ENCODE measurements at regions not wholly inside any gene's neighbourhood (a gene's known extent, or its start where the extent isn't known, plus 50 kb on each side); places are given as distances from the start of the nearest gene placed in this dataset.

DNA sequence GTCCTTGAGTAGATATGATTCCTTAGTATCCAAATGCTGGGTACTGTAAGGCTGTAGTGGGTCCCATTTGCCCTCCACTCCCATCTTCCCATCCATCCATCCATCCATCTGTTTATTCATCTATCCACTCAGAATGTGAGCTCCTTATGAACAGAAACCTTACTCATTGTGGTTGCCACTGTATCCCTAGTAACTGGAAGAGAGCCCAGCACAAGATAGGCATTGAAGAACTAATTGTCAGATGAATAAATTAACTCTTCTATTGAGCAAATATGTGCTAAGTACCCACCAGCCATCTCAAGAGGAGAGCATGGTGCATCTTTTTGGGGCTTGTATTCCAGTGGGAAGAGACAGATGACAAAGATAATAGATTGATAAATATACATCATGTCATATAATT is 86.4 kb upstream of the SEZ6L start:
- peaks cover 0 to 3% (median 0%) of the 10 kb centered on the region in 4 experiments for H3K27me3 ChIP-seq (replicated peaks in 1 of 4; ENCODE audit: control extremely low read depth in 1 of 4, control insufficient read depth in 3 of 4, insufficient read depth in 4 of 4, low read length in 3 of 4)
- ChIA-PET POLR2A (no interaction called here), CTCF (no interaction called here)
- no peak overlapping the region for H3K9ac ChIP-seq (ENCODE audit: low read length)
- Mint-ChIP-seq H3K9me3 (ENCODE audit: insufficient read depth) (peaks cover 3% of the 10 kb centered on the region), H3K27me3 (peaks cover 11% of the 10 kb centered on the region), H3K4me3 (no peak overlapping the region), H3K27ac (no peak overlapping the region), H3K4me1 (no peaks in the 10 kb centered on the region)
- H4K20me1 ChIP-seq (ENCODE audit: control insufficient read depth, insufficient read depth, low read length, poor library complexity, severe bottlenecking): no peaks in the 10 kb centered on the region
- no peaks in the 10 kb centered on the region for H3K4me1 ChIP-seq (ENCODE audit: control insufficient read depth in 2 of 2, insufficient read depth in 2 of 2, low read length in 2 of 2)
- no peaks in the 10 kb centered on the region for H3K79me2 ChIP-seq (ENCODE audit: control insufficient read depth, insufficient read depth, low read length)
- ATAC-seq (ENCODE audit: low read depth) (no peak), DNase-seq (no peak)
- H3K36me3 ChIP-seq (replicated peaks in 1 of 2; ENCODE audit: control extremely low read depth in 1 of 2, control insufficient read depth in 1 of 2, extremely low read depth in 1 of 2, insufficient read depth in 2 of 2, low read length in 1 of 2): no peaks in the 10 kb centered on the region
- TF ChIP-seq, protein P1, sequence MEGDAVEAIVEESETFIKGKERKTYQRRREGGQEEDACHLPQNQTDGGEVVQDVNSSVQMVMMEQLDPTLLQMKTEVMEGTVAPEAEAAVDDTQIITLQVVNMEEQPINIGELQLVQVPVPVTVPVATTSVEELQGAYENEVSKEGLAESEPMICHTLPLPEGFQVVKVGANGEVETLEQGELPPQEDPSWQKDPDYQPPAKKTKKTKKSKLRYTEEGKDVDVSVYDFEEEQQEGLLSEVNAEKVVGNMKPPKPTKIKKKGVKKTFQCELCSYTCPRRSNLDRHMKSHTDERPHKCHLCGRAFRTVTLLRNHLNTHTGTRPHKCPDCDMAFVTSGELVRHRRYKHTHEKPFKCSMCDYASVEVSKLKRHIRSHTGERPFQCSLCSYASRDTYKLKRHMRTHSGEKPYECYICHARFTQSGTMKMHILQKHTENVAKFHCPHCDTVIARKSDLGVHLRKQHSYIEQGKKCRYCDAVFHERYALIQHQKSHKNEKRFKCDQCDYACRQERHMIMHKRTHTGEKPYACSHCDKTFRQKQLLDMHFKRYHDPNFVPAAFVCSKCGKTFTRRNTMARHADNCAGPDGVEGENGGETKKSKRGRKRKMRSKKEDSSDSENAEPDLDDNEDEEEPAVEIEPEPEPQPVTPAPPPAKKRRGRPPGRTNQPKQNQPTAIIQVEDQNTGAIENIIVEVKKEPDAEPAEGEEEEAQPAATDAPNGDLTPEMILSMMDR (IDR thresholded peaks at IDR 0.05): no peak
- no peak for TF ChIP-seq EZH2 (IDR thresholded peaks at IDR 0.05; ENCODE audit: borderline replicate concordance, insufficient read depth, low read depth, low read length, poor library complexity, severe bottlenecking)
- H3K4me2 ChIP-seq (replicated peaks; ENCODE audit: low read depth, low read length, poor library complexity, severe bottlenecking): no peak overlapping the region
- intact Hi-C loops (cut with micrococcal nuclease): no loop called here
- H3K9me3 ChIP-seq (ENCODE audit: control extremely low read depth in 1 of 3, control insufficient read depth in 2 of 3, insufficient read depth in 1 of 3, low read length in 2 of 3): peaks cover 0 to 4% (median 0%) of the 10 kb centered on the region in 3 donors
- no peak overlapping the region for H3K27ac ChIP-seq (ENCODE audit: low read length in 2 of 2)
- H3K4me3 ChIP-seq (ENCODE audit: control extremely low read depth in 1 of 5, extremely low read depth in 1 of 5, insufficient read depth in 1 of 5, low read depth in 2 of 5, low read length in 4 of 5): no peak overlapping the region
- H2AFZ ChIP-seq (ENCODE audit: insufficient read depth, low read depth, low read length, poor library complexity, severe bottlenecking): no peak overlapping the region

DNA sequence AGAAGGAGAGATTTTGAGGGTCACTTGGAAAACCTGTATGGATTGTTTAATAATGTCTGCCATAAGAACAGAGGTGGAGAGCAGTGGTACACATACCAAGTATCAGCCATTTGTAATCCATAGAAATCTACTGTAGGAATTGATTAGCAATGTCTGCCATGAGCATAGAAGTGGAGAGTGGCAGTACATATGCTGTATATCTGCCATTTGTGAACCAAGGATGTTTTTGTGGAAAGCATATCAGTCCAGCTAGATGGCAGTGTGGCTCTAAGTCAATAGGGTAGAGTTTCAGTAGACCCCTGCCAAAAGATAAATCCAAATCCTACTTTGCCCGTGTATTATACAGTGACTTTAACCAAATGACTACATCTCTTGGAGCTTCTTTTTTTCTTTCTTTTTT is 82.9 kb upstream of the SEZ6L start:
- intact Hi-C loops (cut with micrococcal nuclease): no loop called here
- ChIA-PET POLR2A (no interaction called here), CTCF (no interaction called here)
- Mint-ChIP-seq H3K4me1 (no peaks in the 10 kb centered on the region), H3K9me3 (ENCODE audit: insufficient read depth) (no peaks in the 10 kb centered on the region), H3K4me3 (no peak overlapping the region), H3K27me3 (peaks cover 15% of the 10 kb centered on the region), H3K27ac (no peak overlapping the region)
- no peak for TF ChIP-seq EZH2 (IDR thresholded peaks at IDR 0.05; ENCODE audit: borderline replicate concordance, insufficient read depth, low read depth, low read length, poor library complexity, severe bottlenecking)
- TF ChIP-seq, protein P1 (IDR thresholded peaks at IDR 0.05): no peak
- H3K79me2 ChIP-seq (ENCODE audit: control insufficient read depth, insufficient read depth, low read length): no peaks in the 10 kb centered on the region
- no peaks in the 10 kb centered on the region for H3K9me3 ChIP-seq (ENCODE audit: control extremely low read depth in 1 of 3, control insufficient read depth in 2 of 3, insufficient read depth in 1 of 3, low read length in 2 of 3)
- H3K9ac ChIP-seq (ENCODE audit: low read length): no peak overlapping the region
- no peaks in the 10 kb centered on the region for H3K4me1 ChIP-seq (ENCODE audit: control insufficient read depth in 2 of 2, insufficient read depth in 2 of 2, low read length in 2 of 2)
- H3K4me3 ChIP-seq (ENCODE audit: control extremely low read depth in 1 of 5, extremely low read depth in 1 of 5, insufficient read depth in 1 of 5, low read depth in 2 of 5, low read length in 4 of 5): no peak overlapping the region
- no peak for DNase-seq
- no peaks in the 10 kb centered on the region for H3K36me3 ChIP-seq (replicated peaks in 1 of 2; ENCODE audit: control extremely low read depth in 1 of 2, control insufficient read depth in 1 of 2, extremely low read depth in 1 of 2, insufficient read depth in 2 of 2, low read length in 1 of 2)
- no peak overlapping the region for H3K27ac ChIP-seq (ENCODE audit: low read length in 2 of 2)
- ATAC-seq (ENCODE audit: low read depth): no peak
- no peak overlapping the region for H3K4me2 ChIP-seq (replicated peaks; ENCODE audit: low read depth, low read length, poor library complexity, severe bottlenecking)
- no CpG with 5 or more reads among the region's 1 CpG for WGBS (ENCODE audit: insufficient coverage)
- no peaks in the 10 kb centered on the region for H4K20me1 ChIP-seq (ENCODE audit: control insufficient read depth, insufficient read depth, low read length, poor library complexity, severe bottlenecking)
- peaks cover 0 to 2% (median 0%) of the 10 kb centered on the region in 4 experiments for H3K27me3 ChIP-seq (replicated peaks in 1 of 4; ENCODE audit: control extremely low read depth in 1 of 4, control insufficient read depth in 3 of 4, insufficient read depth in 4 of 4, low read length in 3 of 4)
- no peak overlapping the region for H2AFZ ChIP-seq (ENCODE audit: insufficient read depth, low read depth, low read length, poor library complexity, severe bottlenecking)

All from B cell (primary cell).